H1 (cell line): ENCODE measurements at regions not wholly inside any gene's neighbourhood (a gene's known extent, or its start where the extent isn't known, plus 50 kb on each side); places are given as distances from the start of the nearest gene placed in this dataset.

ENCODE experiments used
- CTCF ChIA-PET: fragments of 300-600 bp; sonication (Branson Sonifier 250); formaldehyde crosslinking; loops from one replicate; lab custom pipeline; 2021; ENCODE audit not compliant: partially characterized antibody; lab: Charles Lee
- POLR2A ChIA-PET: fragments of 300-600 bp; sonication (Branson Sonifier 250); formaldehyde crosslinking; loops from one replicate; lab custom pipeline; 2021; ENCODE audit warnings: inconsistent platforms; ENCODE audit not compliant: partially characterized antibody; lab: Charles Lee
- DNase-seq, 2 experiments: peaks; one replicate each; pipeline versions ENCODE4 v3.0.0 to v3.0.0-alpha.2; 2010 to 2022; ENCODE audit warnings: low spot score in 2 of 2, low read depth in 1 of 2, mixed read lengths in 1 of 2
- FAIRE-seq: peaks from 2 replicates; lab custom pipeline; 2011; peaks lifted over from hg19 to GRCh38; lab: Jason Lieb, UNC
- H2AFZ ChIP-seq: 2 replicates; pipeline ENCODE4 v1.8.1; 2012; ENCODE audit warnings: low read length, inconsistent platforms
- H2AK5ac ChIP-seq: 2 replicates; pipeline ENCODE4 v1.6.1; 2013; ENCODE audit warnings: low read depth, low read length
- H2BK120ac ChIP-seq: replicated peaks from 2 replicates; pipeline ENCODE3; 2013; ENCODE audit warnings: low read depth, low read length, inconsistent platforms
- H2BK12ac ChIP-seq: 2 replicates; pipeline ENCODE4 v1.6.1; 2013; ENCODE audit warnings: low read depth, low read length
- H2BK15ac ChIP-seq: 2 replicates; pipeline ENCODE4 v1.6.1; 2013; ENCODE audit warnings: low read length
- H2BK20ac ChIP-seq: 2 replicates; pipeline ENCODE4 v1.6.1; 2013; ENCODE audit warnings: low read length
- H2BK5ac ChIP-seq: 2 replicates; pipeline ENCODE4 v1.6.1; 2013; ENCODE audit warnings: low read depth, low read length
- H3K14ac ChIP-seq: 2 replicates; pipeline ENCODE4 v1.6.1; 2013; ENCODE audit warnings: inconsistent platforms; ENCODE audit not compliant: insufficient read length
- H3K18ac ChIP-seq: 2 replicates; pipeline ENCODE4 v1.6.1; 2013; ENCODE audit warnings: low read length; ENCODE audit errors: extremely low read depth
- H3K23ac ChIP-seq: 2 replicates; pipeline ENCODE4 v1.6.1; 2013; ENCODE audit warnings: inconsistent platforms; ENCODE audit not compliant: insufficient read length
- H3K23me2 ChIP-seq: 2 replicates; pipeline ENCODE4 v1.6.1; 2013; ENCODE audit warnings: low read depth, low read length
- H3K27ac ChIP-seq: 2 replicates; pipeline ENCODE4 v1.6.1; 2011; ENCODE audit warnings: low read depth, low read length, inconsistent platforms
- H3K27me3 ChIP-seq, 4 experiments: replicated peaks in 1 of 4; 1 replicate in 1 of 4; 2 replicates in 3 of 4; pipeline versions ENCODE4 v1.6.1 to v1.8.1; 2011 to 2013; ENCODE audit warnings: low read length in 3 of 4, mild to moderate bottlenecking in 3 of 4, inconsistent platforms in 2 of 4, mixed read lengths in 2 of 4, moderate library complexity in 1 of 4; ENCODE audit not compliant: control insufficient read depth in 3 of 4, insufficient read depth in 3 of 4; ENCODE audit errors: extremely low read depth in 1 of 4
- H3K36me3 ChIP-seq, 4 experiments: 2 replicates each; pipeline versions ENCODE4 v1.6.1 to v1.8.1; 2011 to 2013; ENCODE audit warnings: mild to moderate bottlenecking in 4 of 4, low read length in 3 of 4, moderate library complexity in 2 of 4, control low read depth in 1 of 4, inconsistent platforms in 1 of 4; ENCODE audit not compliant: insufficient read depth in 4 of 4, control insufficient read depth in 2 of 4
- H3K4ac ChIP-seq: replicated peaks from 2 replicates; pipeline ENCODE3; 2013; ENCODE audit warnings: low read length, low read depth, mixed read lengths, inconsistent platforms; ENCODE audit not compliant: insufficient read length
- H3K4me1 ChIP-seq, 4 experiments: replicated peaks in 1 of 4; 1 replicate in 1 of 4; 2 replicates in 3 of 4; pipeline versions ENCODE4 v1.6.1 to v1.8.1; 2011 to 2013; ENCODE audit warnings: low read length in 3 of 4, inconsistent platforms in 2 of 4, mixed read lengths in 1 of 4; ENCODE audit not compliant: insufficient read depth in 4 of 4, control insufficient read depth in 3 of 4
- H3K4me2 ChIP-seq, 2 experiments: 2 replicates each; pipeline versions ENCODE4 v1.6.1 to v1.8.1; 2011 to 2013; ENCODE audit warnings: low read depth in 2 of 2, low read length in 2 of 2, control low read depth in 1 of 2, inconsistent platforms in 1 of 2, mild to moderate bottlenecking in 1 of 2; ENCODE audit not compliant: insufficient read depth in 1 of 2
- H3K4me3 ChIP-seq, 4 experiments: fragments of 200-600, 300-600 bp in 1 of 4; sonication (generic), shearing (Covaris generic), sonication (Bioruptor Twin) in 1 of 4; 2 replicates each; pipeline versions ENCODE4 v1.5.1 to v1.8.1; 2011 to 2016; ENCODE audit warnings: low read length in 4 of 4, low read depth in 3 of 4, control low read depth in 2 of 4, inconsistent platforms in 2 of 4, mild to moderate bottlenecking in 2 of 4, mixed read lengths in 1 of 4, moderate library complexity in 1 of 4; ENCODE audit not compliant: insufficient read depth in 2 of 4; ENCODE audit errors: extremely low read depth in 1 of 4
- H3K56ac ChIP-seq: replicated peaks from 2 replicates; pipeline ENCODE3; 2013; ENCODE audit warnings: low read depth, mild to moderate bottlenecking, mixed read lengths, low read length, inconsistent platforms; ENCODE audit not compliant: insufficient read length
- H3K79me1 ChIP-seq: 2 replicates; pipeline ENCODE4 v1.6.1; 2013; ENCODE audit warnings: low read depth, low read length, control low read depth
- H3K79me2 ChIP-seq, 2 experiments: 2 replicates each; pipeline versions ENCODE4 v1.6.1 to v1.8.1; 2012 to 2013; ENCODE audit warnings: low read length in 2 of 2, mild to moderate bottlenecking in 2 of 2, inconsistent platforms in 1 of 2; ENCODE audit not compliant: insufficient read depth in 2 of 2, control insufficient read depth in 1 of 2
- H3K9ac ChIP-seq, 4 experiments: replicated peaks in 1 of 4; 1 replicate in 1 of 4; 2 replicates in 3 of 4; pipeline versions ENCODE4 v1.6.1 to v1.8.1; 2011 to 2013; ENCODE audit warnings: low read depth in 3 of 4, low read length in 3 of 4, control low read depth in 2 of 4, mild to moderate bottlenecking in 2 of 4, moderate library complexity in 2 of 4, inconsistent platforms in 1 of 4; ENCODE audit errors: extremely low read depth in 1 of 4
- H3K9me3 ChIP-seq, 2 experiments: 2 replicates each; pipeline versions ENCODE4 v1.6.1 to v1.8.1; 2012 to 2013; ENCODE audit warnings: mild to moderate bottlenecking in 2 of 2, moderate library complexity in 2 of 2, control low read depth in 1 of 2, inconsistent platforms in 1 of 2, low read depth in 1 of 2, low read length in 1 of 2, mixed read lengths in 1 of 2; ENCODE audit not compliant: insufficient read depth in 2 of 2
- H4K20me1 ChIP-seq, 2 experiments: replicated peaks in 1 of 2; 2 replicates each; pipeline versions ENCODE3 to v1.8.1; 2011 to 2013; ENCODE audit warnings: inconsistent platforms in 2 of 2, low read length in 2 of 2, mild to moderate bottlenecking in 1 of 2; ENCODE audit not compliant: insufficient read depth in 2 of 2, control insufficient read depth in 1 of 2
- H4K5ac ChIP-seq: 2 replicates; pipeline ENCODE4 v1.6.1; 2013; ENCODE audit warnings: low read length, low read depth, mixed read lengths, inconsistent platforms; ENCODE audit not compliant: insufficient read length
- H4K8ac ChIP-seq: 2 replicates; pipeline ENCODE4 v1.8.0; 2013; ENCODE audit warnings: mild to moderate bottlenecking, moderate library complexity, low read length, inconsistent platforms; ENCODE audit not compliant: insufficient read depth; ENCODE audit errors: extremely low read depth
- H4K91ac ChIP-seq: replicated peaks from 2 replicates; pipeline ENCODE3; 2013; ENCODE audit warnings: low read length, mixed read lengths, inconsistent platforms; ENCODE audit not compliant: insufficient read length
- CEBPB ChIP-seq: IDR thresholded peaks from 2 replicates; pipeline ENCODE4 v1.6.1; 2012; ENCODE audit warnings: low read depth, low read length
- CHD2 ChIP-seq: IDR thresholded peaks from 2 replicates; pipeline ENCODE4 v1.6.1; 2012; ENCODE audit warnings: low read length, improper control_type of control experiment
- CTBP2 ChIP-seq: IDR thresholded peaks from 2 replicates; pipeline ENCODE4 v1.7.0; 2011; ENCODE audit warnings: borderline replicate concordance, mild to moderate bottlenecking, moderate library complexity, mixed read lengths, low read length; ENCODE audit not compliant: insufficient read depth, insufficient read length
- MAFK ChIP-seq: IDR thresholded peaks from 2 replicates; pipeline ENCODE4 v1.6.1; 2012; ENCODE audit warnings: low read depth, mild to moderate bottlenecking, improper control_type of control experiment, low read length
- POLR2A ChIP-seq, 2 experiments: IDR thresholded peaks; 1 replicate in 1 of 2; 2 replicates in 1 of 2; pipeline ENCODE4 v1.6.1; 2011; ENCODE audit warnings: low read depth in 2 of 2, low read length in 2 of 2, mild to moderate bottlenecking in 2 of 2; ENCODE audit errors: control extremely low read depth in 1 of 2
- RAD21 ChIP-seq, 2 experiments: IDR thresholded peaks in 1 of 2; conservative IDR thresholded peaks in 1 of 2; 2 replicates each; pipeline ENCODE4 v1.6.1; 2011; ENCODE audit warnings: low read depth in 2 of 2, low read length in 2 of 2, improper control_type of control experiment in 1 of 2, inconsistent platforms in 1 of 2, mild to moderate bottlenecking in 1 of 2, moderate library complexity in 1 of 2
- SIRT6 ChIP-seq: IDR thresholded peaks from one replicate; pipeline ENCODE4 v1.7.1; 2012; ENCODE audit warnings: low read length, inconsistent platforms
- SP1 ChIP-seq: IDR thresholded peaks from 2 replicates; pipeline ENCODE4 v1.6.1; 2011; ENCODE audit warnings: low read depth, low read length
- SUZ12 ChIP-seq: fragments of 200-600 bp; sonication (generic); IDR thresholded peaks from 2 replicates; pipeline ENCODE4 v1.6.1; 2012; ENCODE audit warnings: mild to moderate bottlenecking, inconsistent platforms, low read length, moderate library complexity, mixed read lengths
- TAF1 ChIP-seq: IDR thresholded peaks from 2 replicates; pipeline ENCODE4 v1.6.1; 2011; ENCODE audit warnings: mild to moderate bottlenecking, low read depth, low read length
- TCF12 ChIP-seq: IDR thresholded peaks from 2 replicates; pipeline ENCODE4 v1.6.1; 2011; ENCODE audit warnings: low read depth, mild to moderate bottlenecking, low read length
- WGBS, 2 experiments: shearing (Covaris generic) in 1 of 2; methylation state at CpG; one replicate each; pipeline versions ENCODE4 v1.1.6 to v1.1.7; 2013 to 2015; ENCODE audit warnings: low lambda C conversion rate in 2 of 2, mixed read lengths in 2 of 2, inconsistent platforms in 1 of 2, low coverage in 1 of 2, missing lambda C conversion rate in 1 of 2; ENCODE audit not compliant: insufficient replicate concordance in 2 of 2, insufficient coverage in 1 of 2, insufficient read length in 1 of 2; ENCODE audit errors: extremely low coverage in 1 of 2, missing lambda C conversion rate in 1 of 2; 5-methylcytosine and 5-hydroxymethylcytosine counted together
- TF ChIP-seq, protein P1 (sequence below): IDR thresholded peaks from 2 replicates; pipeline ENCODE4 v1.6.1; 2012; ENCODE audit warnings: inconsistent platforms
- TF ChIP-seq, protein P2 (sequence below): IDR thresholded peaks from 2 replicates; pipeline ENCODE4 v1.6.1; 2011; ENCODE audit warnings: low read depth, mild to moderate bottlenecking, low read length; ENCODE audit not compliant: insufficient read depth

DNA sequence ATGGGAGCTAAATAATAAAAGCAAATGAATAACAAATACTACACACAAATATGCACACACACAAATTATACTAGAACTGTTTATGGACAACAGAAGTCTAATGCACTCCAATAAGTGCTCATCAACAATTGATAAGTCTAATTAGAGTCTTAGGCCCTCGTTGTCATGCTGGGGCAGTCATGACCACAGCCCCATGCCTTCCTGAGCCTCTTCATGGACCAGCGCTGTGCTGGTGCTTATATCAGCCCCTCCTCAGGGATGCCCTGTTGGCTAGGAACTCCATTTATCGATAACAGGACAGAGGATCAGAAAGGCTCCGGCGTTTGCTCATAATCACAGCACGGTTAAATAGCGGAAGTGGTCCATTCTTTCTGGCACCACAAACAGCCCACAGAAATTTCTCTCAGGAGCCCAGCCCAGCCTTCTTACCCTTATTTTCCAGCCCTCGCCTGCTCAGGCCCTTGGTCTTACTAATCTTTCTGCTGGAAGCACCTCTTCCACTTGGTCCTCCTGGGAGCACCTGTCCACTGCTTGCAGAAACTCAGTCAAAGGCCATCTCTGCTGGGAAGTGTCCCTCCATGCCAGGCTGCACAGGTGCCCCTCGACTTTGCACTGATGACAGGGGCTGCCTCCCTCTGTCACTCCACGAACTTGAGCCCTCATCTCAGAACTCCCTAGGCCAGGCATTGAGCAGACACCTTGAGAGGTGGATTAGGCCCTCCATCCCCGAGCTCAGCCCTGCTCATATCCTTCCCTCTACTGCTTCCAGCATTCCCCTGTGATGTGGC, 500.2 kb upstream of the HS6ST1 start:
- no peak overlapping the region for H2AK5ac ChIP-seq
- ChIA-PET CTCF (no interaction called here), POLR2A (no interaction called here)
- no peak overlapping the region for H3K9ac ChIP-seq
- H2BK5ac ChIP-seq: no peak overlapping the region
- 91% methylated on average over 11 of the region's 11 CpGs; no CpG with 5 or more reads in 1 of the 2 experiments for WGBS, 2 experiments
- H3K79me2 ChIP-seq: no peaks in the 10 kb centered on the region
- H3K18ac ChIP-seq: no peak overlapping the region
- no peak overlapping the region for H4K91ac ChIP-seq
- no peak overlapping the region for H3K56ac ChIP-seq
- no peaks in the 10 kb centered on the region for H3K27me3 ChIP-seq
- H3K36me3 ChIP-seq: no peaks in the 10 kb centered on the region
- H2AFZ ChIP-seq: no peak overlapping the region
- no peak overlapping the region for H3K4me3 ChIP-seq
- no peak overlapping the region for H2BK120ac ChIP-seq
- no peaks in the 10 kb centered on the region for H3K4me1 ChIP-seq
- no peaks in the 10 kb centered on the region for H4K20me1 ChIP-seq
- H2BK20ac ChIP-seq: no peak overlapping the region
- H4K5ac ChIP-seq: no peak overlapping the region
- H3K4me2 ChIP-seq: no peak overlapping the region
- H3K27ac ChIP-seq: no peak overlapping the region
- no peak for FAIRE-seq
- no peak for TF ChIP-seq TAF1
- TF ChIP-seq POLR2A (IDR thresholded peaks at IDR 0.05; ENCODE audit: control extremely low read depth in 1 of 2, low read depth in 2 of 2, low read length in 2 of 2): no peak
- no peak for TF ChIP-seq RAD21 (IDR thresholded peaks at IDR 0.05 in 1 of 2, conservative IDR thresholded peaks at IDR 0.05 in 1 of 2; ENCODE audit: low read depth in 2 of 2, low read length in 2 of 2)
- TF ChIP-seq SIRT6: no peak
- TF ChIP-seq MAFK: no peak
- TF ChIP-seq, protein P1, sequence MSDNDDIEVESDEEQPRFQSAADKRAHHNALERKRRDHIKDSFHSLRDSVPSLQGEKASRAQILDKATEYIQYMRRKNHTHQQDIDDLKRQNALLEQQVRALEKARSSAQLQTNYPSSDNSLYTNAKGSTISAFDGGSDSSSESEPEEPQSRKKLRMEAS: no peak
- no peak for TF ChIP-seq SP1
- no peak for TF ChIP-seq CEBPB
- no peak for TF ChIP-seq CHD2
- TF ChIP-seq SUZ12: no peak
- TF ChIP-seq, protein P2, sequence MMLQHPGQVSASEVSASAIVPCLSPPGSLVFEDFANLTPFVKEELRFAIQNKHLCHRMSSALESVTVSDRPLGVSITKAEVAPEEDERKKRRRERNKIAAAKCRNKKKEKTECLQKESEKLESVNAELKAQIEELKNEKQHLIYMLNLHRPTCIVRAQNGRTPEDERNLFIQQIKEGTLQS: no peak
- no peak for TF ChIP-seq TCF12
- TF ChIP-seq CTBP2: no peak
- TF ChIP-seq, all 59 proteins: peak for 0
- no peaks in the 10 kb centered on the region for H3K79me1 ChIP-seq
- H2BK15ac ChIP-seq: no peak overlapping the region
- no peak overlapping the region for H3K23ac ChIP-seq
- no peaks in the 10 kb centered on the region for H3K23me2 ChIP-seq
- H4K8ac ChIP-seq: no peak overlapping the region
- H2BK12ac ChIP-seq: no peak overlapping the region
- no peak overlapping the region for H3K4ac ChIP-seq
- no peaks in the 10 kb centered on the region for H3K9me3 ChIP-seq
- no peak for DNase-seq
- H3K14ac ChIP-seq: no peak overlapping the region
